ENCODE measurements at regions not wholly inside any gene's neighbourhood (a gene's known extent, or its start where the extent isn't known, plus 50 kb on each side); places are given as distances from the start of the nearest gene placed in this dataset.

DNA sequence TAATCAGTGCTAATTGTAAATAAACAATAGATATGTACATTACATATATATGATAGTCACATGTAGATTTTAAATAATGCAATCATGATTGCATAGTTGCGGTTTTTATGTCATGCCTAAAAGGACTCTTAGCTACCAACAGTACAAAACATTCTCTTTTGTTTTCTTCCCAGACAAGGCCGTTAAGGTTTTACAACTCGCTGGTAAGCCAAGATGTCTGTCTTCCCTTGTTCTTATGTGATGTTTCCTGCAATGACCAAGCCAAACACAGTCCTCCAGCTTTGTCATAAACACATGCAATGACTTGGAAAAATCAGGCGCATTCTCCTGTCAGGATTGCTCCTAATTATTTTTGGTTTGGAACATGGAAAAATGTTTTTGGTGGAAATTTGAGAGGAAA is 192.3 kb upstream of the GLI3 start:
- Histone ChIP-seq H3K79me2 (ENCODE audit: control insufficient read depth in 1 of 2, insufficient read depth in 2 of 2, low read length in 2 of 2) (no peaks in the 10 kb centered on the region), H3K4me3 (ENCODE audit: extremely low read depth in 1 of 4, insufficient read depth in 2 of 4, low read depth in 3 of 4, low read length in 4 of 4) (no peak overlapping the region), H3K56ac (replicated peaks; ENCODE audit: insufficient read length, low read depth, low read length) (no peak overlapping the region), H3K4me1 (replicated peaks in 1 of 4; ENCODE audit: control insufficient read depth in 3 of 4, insufficient read depth in 4 of 4, low read length in 3 of 4) (no peaks in the 10 kb centered on the region), H2BK12ac (ENCODE audit: low read depth, low read length) (no peak overlapping the region), H3K4me2 (ENCODE audit: insufficient read depth in 1 of 2, low read depth in 2 of 2, low read length in 2 of 2) (no peak overlapping the region), H2BK15ac (ENCODE audit: low read length) (no peak overlapping the region), H3K14ac (ENCODE audit: insufficient read length) (no peak overlapping the region), H3K9ac (replicated peaks in 1 of 4; ENCODE audit: extremely low read depth in 1 of 4, low read depth in 3 of 4, low read length in 3 of 4) (no peak overlapping the region), H3K27ac (ENCODE audit: low read depth, low read length) (no peak overlapping the region), H4K8ac (ENCODE audit: extremely low read depth, insufficient read depth, low read length) (no peak overlapping the region), H3K36me3 (ENCODE audit: control insufficient read depth in 2 of 4, insufficient read depth in 4 of 4, low read length in 3 of 4) (no peaks in the 10 kb centered on the region), H2BK20ac (ENCODE audit: low read length) (no peak overlapping the region), H2BK120ac (replicated peaks; ENCODE audit: low read depth, low read length) (no peak overlapping the region), H4K20me1 (replicated peaks in 1 of 2; ENCODE audit: control insufficient read depth in 1 of 2, insufficient read depth in 2 of 2, low read length in 2 of 2) (no peaks in the 10 kb centered on the region), H3K23ac (ENCODE audit: insufficient read length) (no peak overlapping the region), H3K23me2 (ENCODE audit: low read depth, low read length) (no peaks in the 10 kb centered on the region), H2BK5ac (ENCODE audit: low read depth, low read length) (no peak overlapping the region), H4K5ac (ENCODE audit: insufficient read length, low read depth, low read length) (no peak overlapping the region), H4K91ac (replicated peaks; ENCODE audit: insufficient read length, low read length) (no peak overlapping the region), H3K9me3 (ENCODE audit: insufficient read depth in 2 of 2, low read depth in 1 of 2, low read length in 1 of 2) (no peaks in the 10 kb centered on the region), H3K4ac (replicated peaks; ENCODE audit: insufficient read length, low read depth, low read length) (no peak overlapping the region), H2AK5ac (ENCODE audit: low read depth, low read length) (no peak overlapping the region), H3K79me1 (ENCODE audit: low read depth, low read length) (no peaks in the 10 kb centered on the region), H3K27me3 (replicated peaks in 1 of 4; ENCODE audit: control insufficient read depth in 3 of 4, extremely low read depth in 1 of 4, insufficient read depth in 3 of 4, low read length in 3 of 4) (no peaks in the 10 kb centered on the region), H2AFZ (ENCODE audit: low read length) (no peak overlapping the region), H3K18ac (ENCODE audit: extremely low read depth, low read length) (no peak overlapping the region)
- CTCF ChIA-PET (ENCODE audit: partially characterized antibody) = interaction anchor here (0.8 kb wide), 1 partner anchor 10 kb away, joined by 3 read pairs; no protein-coding TSS in a partner anchor
- FAIRE-seq (no peak), DNase-seq (ENCODE audit: low read depth in 1 of 2, low spot score in 2 of 2) (no peak)
- POLR2A ChIA-PET (ENCODE audit: partially characterized antibody) = no interaction called here
- 90% methylated on average over 4 of the region's 4 CpGs; no CpG with 5 or more reads in 1 of the 2 experiments for WGBS, 2 experiments (ENCODE audit: extremely low coverage in 1 of 2, insufficient coverage in 1 of 2, insufficient read length in 1 of 2, insufficient replicate concordance in 2 of 2, low coverage in 1 of 2, low lambda C conversion rate in 2 of 2, missing lambda C conversion rate in 1 of 2)
- no peak for TF ChIP-seq JUN (IDR thresholded peaks at IDR 0.05; ENCODE audit: low read depth, low read length)
- TF ChIP-seq BRCA1 (IDR thresholded peaks at IDR 0.05; ENCODE audit: low read depth, low read length) = no peak
- TF ChIP-seq, protein P1, sequence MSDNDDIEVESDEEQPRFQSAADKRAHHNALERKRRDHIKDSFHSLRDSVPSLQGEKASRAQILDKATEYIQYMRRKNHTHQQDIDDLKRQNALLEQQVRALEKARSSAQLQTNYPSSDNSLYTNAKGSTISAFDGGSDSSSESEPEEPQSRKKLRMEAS (IDR thresholded peaks at IDR 0.05) = no peak
- TF ChIP-seq EGR1 (IDR thresholded peaks at IDR 0.05; ENCODE audit: borderline replicate concordance, low read depth, low read length) = no peak
- TF ChIP-seq NRF1 (IDR thresholded peaks at IDR 0.05; ENCODE audit: low read depth, low read length) = no peak
- TF ChIP-seq, protein P2, sequence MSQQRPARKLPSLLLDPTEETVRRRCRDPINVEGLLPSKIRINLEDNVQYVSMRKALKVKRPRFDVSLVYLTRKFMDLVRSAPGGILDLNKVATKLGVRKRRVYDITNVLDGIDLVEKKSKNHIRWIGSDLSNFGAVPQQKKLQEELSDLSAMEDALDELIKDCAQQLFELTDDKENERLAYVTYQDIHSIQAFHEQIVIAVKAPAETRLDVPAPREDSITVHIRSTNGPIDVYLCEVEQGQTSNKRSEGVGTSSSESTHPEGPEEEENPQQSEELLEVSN (IDR thresholded peaks at IDR 0.05) = no peak
- TF ChIP-seq BACH1 (IDR thresholded peaks at IDR 0.05; ENCODE audit: low read length) = no peak
- no peak for TF ChIP-seq BCL11A (IDR thresholded peaks at IDR 0.05; ENCODE audit: low read depth in 2 of 2, low read length in 2 of 2)
- no peak for TF ChIP-seq SIRT6 (IDR thresholded peaks at IDR 0.05; ENCODE audit: low read length)
- TF ChIP-seq YY1 (IDR thresholded peaks at IDR 0.05; ENCODE audit: low read depth, low read length) = no peak
- no peak for TF ChIP-seq HDAC2 (IDR thresholded peaks at IDR 0.05; ENCODE audit: borderline replicate concordance in 1 of 2, low read depth in 2 of 2, low read length in 2 of 2)
- no peak for TF ChIP-seq RBBP5 (IDR thresholded peaks at IDR 0.05; ENCODE audit: borderline replicate concordance, low read depth, low read length)
- TF ChIP-seq POLR2AphosphoS5 (IDR thresholded peaks at IDR 0.05; ENCODE audit: low read depth, low read length) = no peak
- no peak for TF ChIP-seq TEAD4 (IDR thresholded peaks at IDR 0.05; ENCODE audit: low read depth, low read length)
- no peak for TF ChIP-seq RNF2 (IDR thresholded peaks at IDR 0.05; ENCODE audit: borderline replicate concordance, low read depth, low read length, missing control alignments, poor library complexity, severe bottlenecking)

Data from H1 (cell line).